ENCODE measurements at regions not wholly inside any gene's neighbourhood (a gene's known extent, or its start where the extent isn't known, plus 50 kb on each side); places are given as distances from the start of the nearest gene placed in this dataset.

DNA sequence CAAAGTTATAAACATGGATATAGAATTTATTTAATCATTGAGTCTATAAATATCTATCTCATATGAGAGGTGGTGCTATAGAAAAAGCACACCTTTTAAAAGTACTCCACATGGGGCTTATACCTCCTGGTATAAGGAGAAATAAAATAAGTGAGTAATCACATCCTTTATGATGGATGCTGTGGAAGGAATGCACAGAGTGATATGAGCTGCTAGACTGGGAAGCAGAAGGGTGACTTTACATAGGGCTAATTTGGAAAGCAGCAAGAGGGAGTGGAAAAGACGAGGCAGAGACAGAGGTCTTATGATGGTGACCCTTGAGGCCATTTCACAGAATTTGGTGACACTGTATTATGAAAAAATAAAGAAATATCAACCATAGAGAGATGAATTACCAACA is 59.4 kb upstream of the AHR start:
- Histone ChIP-seq H3K4me3 (ENCODE audit: low read length) (no peak overlapping the region), H3K36me3 (ENCODE audit: control insufficient read depth, insufficient read depth, low read length) (no peaks in the 10 kb centered on the region), H3K27me3 (ENCODE audit: control insufficient read depth, insufficient read depth, low read length) (no peaks in the 10 kb centered on the region), H3K4me1 (ENCODE audit: control insufficient read depth, insufficient read depth, low read length) (peaks cover 7% of the 10 kb centered on the region), H3K9me3 (ENCODE audit: control insufficient read depth, insufficient read depth, low read length) (no peaks in the 10 kb centered on the region), H3K27ac (ENCODE audit: low read length) (no peak overlapping the region)
- Mint-ChIP-seq H3K36me3 (no peaks in the 10 kb centered on the region), H3K9me3 (no peaks in the 10 kb centered on the region), H3K4me1 (peaks cover 12 to 20% of the 10 kb centered on the region in 2 donors), H3K4me3 (no peak overlapping the region), H3K27ac (no peak overlapping the region), H3K27me3 (ENCODE audit: low read depth in 2 of 2) (no peaks in the 10 kb centered on the region)
- DNase-seq (no peak), ATAC-seq (no peak)
- WGBS (ENCODE audit: insufficient coverage) = 100% methylated on average over 1 of the region's 1 CpG
- intact Hi-C loops (cut with micrococcal nuclease) = loop anchor here (10.0 kb wide), 1 partner anchor 254 kb away; no protein-coding TSS in a partner anchor
- TF ChIP-seq, protein P1, sequence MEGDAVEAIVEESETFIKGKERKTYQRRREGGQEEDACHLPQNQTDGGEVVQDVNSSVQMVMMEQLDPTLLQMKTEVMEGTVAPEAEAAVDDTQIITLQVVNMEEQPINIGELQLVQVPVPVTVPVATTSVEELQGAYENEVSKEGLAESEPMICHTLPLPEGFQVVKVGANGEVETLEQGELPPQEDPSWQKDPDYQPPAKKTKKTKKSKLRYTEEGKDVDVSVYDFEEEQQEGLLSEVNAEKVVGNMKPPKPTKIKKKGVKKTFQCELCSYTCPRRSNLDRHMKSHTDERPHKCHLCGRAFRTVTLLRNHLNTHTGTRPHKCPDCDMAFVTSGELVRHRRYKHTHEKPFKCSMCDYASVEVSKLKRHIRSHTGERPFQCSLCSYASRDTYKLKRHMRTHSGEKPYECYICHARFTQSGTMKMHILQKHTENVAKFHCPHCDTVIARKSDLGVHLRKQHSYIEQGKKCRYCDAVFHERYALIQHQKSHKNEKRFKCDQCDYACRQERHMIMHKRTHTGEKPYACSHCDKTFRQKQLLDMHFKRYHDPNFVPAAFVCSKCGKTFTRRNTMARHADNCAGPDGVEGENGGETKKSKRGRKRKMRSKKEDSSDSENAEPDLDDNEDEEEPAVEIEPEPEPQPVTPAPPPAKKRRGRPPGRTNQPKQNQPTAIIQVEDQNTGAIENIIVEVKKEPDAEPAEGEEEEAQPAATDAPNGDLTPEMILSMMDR (IDR thresholded peaks at IDR 0.05) = no peak

DNA sequence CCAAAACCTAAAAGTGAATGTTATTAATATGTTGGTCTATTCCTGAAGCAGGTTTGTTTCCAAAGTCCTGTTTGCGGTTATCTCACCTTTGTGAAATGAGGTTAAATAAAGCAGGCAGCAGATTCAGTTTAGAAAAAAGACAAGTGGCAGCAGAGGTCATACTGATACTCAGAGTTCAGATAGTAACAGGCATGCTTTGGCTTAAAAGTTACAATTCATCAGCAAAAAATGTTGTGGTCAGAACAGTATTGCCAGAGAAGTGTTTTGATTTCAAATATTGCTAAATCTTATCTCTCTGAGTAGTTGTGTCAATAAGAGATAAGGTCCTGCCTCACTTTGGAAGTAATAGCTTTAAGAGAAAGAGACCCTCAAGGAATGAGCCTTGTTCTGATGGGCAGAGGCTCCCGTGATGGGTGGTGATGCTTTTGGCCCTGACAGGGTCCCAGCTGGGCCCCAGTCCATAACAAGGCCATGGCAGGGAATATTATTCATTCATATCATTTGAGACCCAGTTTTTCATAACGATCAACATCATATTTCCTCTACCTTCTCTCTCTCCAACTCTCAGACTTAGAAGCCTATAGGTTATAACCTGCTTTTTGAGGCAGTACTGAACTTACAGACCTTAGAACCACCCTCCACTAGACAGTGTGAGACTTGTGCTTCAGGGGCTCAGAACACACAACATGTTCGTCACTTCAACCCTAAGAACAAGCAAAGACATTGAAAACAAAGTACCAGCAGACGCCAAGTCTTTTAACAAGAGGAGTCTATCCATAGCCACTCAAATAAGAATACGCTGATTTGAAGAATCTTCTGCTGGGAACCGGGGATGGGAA is 58.5 kb upstream of the AHR start:
- peaks cover 3 to 11% of the 10 kb centered on the region in 2 donors for H3K4me1 Mint-ChIP-seq
- Histone ChIP-seq H3K9me3 (ENCODE audit: control insufficient read depth, insufficient read depth, low read length) (no peaks in the 10 kb centered on the region), H3K27ac (ENCODE audit: low read length) (no peak overlapping the region), H3K4me1 (ENCODE audit: control insufficient read depth, insufficient read depth, low read length) (peaks cover 5% of the 10 kb centered on the region), H3K36me3 (ENCODE audit: control insufficient read depth, insufficient read depth, low read length) (no peaks in the 10 kb centered on the region), H3K4me3 (ENCODE audit: low read length) (no peak overlapping the region), H3K27me3 (ENCODE audit: control insufficient read depth, insufficient read depth, low read length) (no peaks in the 10 kb centered on the region)
- intact Hi-C loops (cut with micrococcal nuclease) = loop anchor here (10.0 kb wide), 1 partner anchor 255 kb away; no protein-coding TSS in a partner anchor
- no peak for DNase-seq
- WGBS (ENCODE audit: insufficient coverage) = 92% methylated on average over 4 of the region's 7 CpGs
- no peak overlapping the region for H3K4me3 Mint-ChIP-seq
- no peaks in the 10 kb centered on the region for H3K27me3 Mint-ChIP-seq (ENCODE audit: low read depth in 2 of 2)
- no peaks in the 10 kb centered on the region for H3K9me3 Mint-ChIP-seq
- no peak for ATAC-seq
- H3K27ac Mint-ChIP-seq = no peak overlapping the region
- TF ChIP-seq, protein P1 (IDR thresholded peaks at IDR 0.05) = no peak
- no peaks in the 10 kb centered on the region for H3K36me3 Mint-ChIP-seq

DNA sequence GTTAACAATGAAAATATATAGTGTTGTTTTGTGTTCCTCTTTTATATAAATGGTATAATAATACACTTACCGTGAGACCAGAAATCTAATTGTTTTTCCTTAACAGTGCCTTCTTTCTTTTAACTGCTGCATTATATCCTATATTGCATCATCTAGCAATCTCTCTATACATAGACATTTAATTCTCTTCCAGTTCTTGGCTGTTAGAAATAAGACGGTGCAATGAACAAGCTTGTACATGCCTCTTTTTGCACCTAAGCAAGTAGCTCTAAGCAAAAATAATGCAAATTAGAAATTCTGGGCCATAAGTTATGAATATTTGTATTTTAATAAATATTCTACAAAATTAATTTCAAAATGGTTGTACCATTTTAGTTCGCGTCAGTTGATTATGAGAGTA is 55.9 kb upstream of the AHR start:
- H3K9me3 ChIP-seq (ENCODE audit: control insufficient read depth, insufficient read depth, low read length) = no peaks in the 10 kb centered on the region
- WGBS (ENCODE audit: insufficient coverage) = 100% methylated on average over 2 of the region's 4 CpGs
- ATAC-seq = no peak
- TF ChIP-seq, protein P1 (IDR thresholded peaks at IDR 0.05) = no peak
- Mint-ChIP-seq H3K4me1 (no peaks in the 10 kb centered on the region), H3K36me3 (no peaks in the 10 kb centered on the region), H3K4me3 (no peak overlapping the region), H3K27ac (no peak overlapping the region), H3K27me3 (ENCODE audit: low read depth in 2 of 2) (no peaks in the 10 kb centered on the region), H3K9me3 (no peaks in the 10 kb centered on the region)
- H3K27me3 ChIP-seq (ENCODE audit: control insufficient read depth, insufficient read depth, low read length) = no peaks in the 10 kb centered on the region
- intact Hi-C loops (cut with micrococcal nuclease) = no loop called here
- no peak overlapping the region for H3K4me3 ChIP-seq (ENCODE audit: low read length)
- no peak overlapping the region for H3K27ac ChIP-seq (ENCODE audit: low read length)
- H3K36me3 ChIP-seq (ENCODE audit: control insufficient read depth, insufficient read depth, low read length) = no peaks in the 10 kb centered on the region
- H3K4me1 ChIP-seq (ENCODE audit: control insufficient read depth, insufficient read depth, low read length) = no peaks in the 10 kb centered on the region
- no peak for DNase-seq

DNA sequence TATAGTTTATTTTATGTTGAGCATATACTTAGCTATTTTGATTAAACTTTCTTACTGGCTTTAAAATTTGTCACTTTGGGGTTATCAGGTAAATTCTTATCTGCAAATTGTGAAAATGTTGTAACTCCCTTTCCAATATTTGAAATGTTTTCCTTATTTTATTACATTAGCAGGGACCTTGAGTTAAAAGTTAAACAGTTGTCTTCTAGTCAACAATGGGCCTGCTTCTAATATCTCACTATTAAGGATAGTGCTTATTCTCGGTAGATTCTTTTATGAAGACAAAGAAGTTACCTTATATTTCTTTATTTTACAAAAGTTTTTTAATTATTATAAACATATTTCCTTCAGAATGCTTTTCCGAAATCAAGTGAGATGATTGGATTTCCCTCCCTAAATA is 53.7 kb upstream of the AHR start:
- Histone ChIP-seq H3K9me3 (ENCODE audit: control insufficient read depth, insufficient read depth, low read length) (no peaks in the 10 kb centered on the region), H3K27me3 (ENCODE audit: control insufficient read depth, insufficient read depth, low read length) (no peaks in the 10 kb centered on the region), H3K4me1 (ENCODE audit: control insufficient read depth, insufficient read depth, low read length) (no peaks in the 10 kb centered on the region), H3K27ac (ENCODE audit: low read length) (no peak overlapping the region), H3K36me3 (ENCODE audit: control insufficient read depth, insufficient read depth, low read length) (no peaks in the 10 kb centered on the region), H3K4me3 (ENCODE audit: low read length) (no peak overlapping the region)
- intact Hi-C loops (cut with micrococcal nuclease) = no loop called here
- Mint-ChIP-seq H3K4me1 (peaks cover 0 to 5% of the 10 kb centered on the region in 2 donors), H3K27ac (no peak overlapping the region), H3K36me3 (no peaks in the 10 kb centered on the region), H3K4me3 (no peak overlapping the region), H3K27me3 (ENCODE audit: low read depth in 2 of 2) (no peaks in the 10 kb centered on the region), H3K9me3 (no peaks in the 10 kb centered on the region)
- WGBS (ENCODE audit: insufficient coverage) = no CpG with 5 or more reads among the region's 2 CpGs
- ATAC-seq (no peak), DNase-seq (no peak)
- TF ChIP-seq, protein P1 (IDR thresholded peaks at IDR 0.05) = no peak
